NCI-H128 (cell line): ENCODE measurements at regions not wholly inside any gene's neighbourhood (a gene's known extent, or its start where the extent isn't known, plus 50 kb on each side); places are given as distances from the start of the nearest gene placed in this dataset.
"Not testable (repeated sequence)": the region's sequence is repeated elsewhere in the genome, so short reads cannot be mapped to it uniquely, and the experiment has no call there.

ENCODE experiments used
- DNase-seq: peaks from one replicate; lab custom pipeline; 2025; ENCODE audit not compliant: unreplicated experiment; lab: John Stamatoyannopoulos, UW

DNA sequence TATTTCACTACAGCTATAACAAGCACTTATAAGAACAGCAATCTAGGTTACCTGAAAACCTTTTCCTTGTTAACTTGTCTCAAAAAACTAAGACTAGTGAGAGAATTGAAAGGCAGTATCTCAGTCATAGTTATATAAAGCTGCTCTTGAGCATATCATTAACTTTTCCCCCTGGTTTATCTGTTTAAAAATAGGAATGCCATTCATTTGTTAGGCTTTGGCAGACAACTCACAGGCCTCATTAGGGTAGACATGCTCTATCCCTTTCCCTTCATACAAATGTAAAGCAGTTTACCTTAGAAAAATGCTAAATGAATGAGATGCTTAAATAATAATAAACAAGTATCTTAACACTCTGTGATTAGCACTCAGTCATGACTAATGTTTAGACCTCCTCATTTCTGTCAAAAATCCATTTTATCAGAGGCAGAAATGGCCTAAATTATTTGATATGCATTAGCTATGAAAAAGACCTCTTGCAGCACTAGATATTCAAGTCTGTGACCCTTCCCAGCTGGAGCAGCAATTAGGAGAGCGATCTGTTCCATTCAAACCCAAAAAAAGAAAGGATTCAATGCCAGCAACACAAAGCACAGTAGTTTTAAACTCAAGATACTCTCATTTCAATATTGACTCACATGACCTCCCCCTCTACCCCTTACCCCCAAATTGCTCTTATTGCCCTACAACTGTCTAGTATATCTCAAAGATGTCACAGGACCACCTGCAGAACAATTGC, 1578.8 kb upstream of the WWC1 start:
- DNase-seq = no peak

GRCh38 chr5:166713295-166713694, 1578.2 kb upstream of the WWC1 start:
- no peak for DNase-seq

DNA sequence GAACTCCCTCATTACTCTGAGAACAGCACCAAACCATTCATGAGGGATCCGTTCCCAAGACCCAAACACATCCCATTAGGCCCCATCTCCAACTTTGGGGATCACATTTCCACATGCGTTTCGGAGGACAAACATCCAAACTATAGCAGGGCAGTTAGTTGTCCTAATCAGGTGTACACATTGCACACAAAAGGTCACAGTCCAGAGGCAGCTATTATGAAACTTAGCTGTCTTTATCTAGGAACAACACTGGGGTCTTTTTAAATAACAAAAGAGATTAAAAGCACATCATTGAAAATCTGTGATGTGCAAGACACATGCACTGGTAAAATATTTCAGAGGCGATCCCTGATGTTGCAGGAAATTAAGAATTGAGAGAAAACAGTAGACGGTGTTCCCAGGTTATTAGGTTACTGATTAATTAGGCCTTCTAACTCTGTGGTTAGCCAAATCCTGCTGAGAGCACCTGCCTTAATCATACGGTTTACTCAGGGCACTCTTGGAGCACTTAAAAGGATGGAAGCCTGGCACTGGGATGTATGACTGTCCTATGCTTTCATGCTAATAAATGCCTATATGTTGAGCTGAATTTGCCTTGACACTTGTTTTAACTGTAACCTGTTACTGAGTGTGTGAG, 1574.5 kb upstream of the WWC1 start:
- DNase-seq = no peak

GRCh38 chr5:166719991-166720390, 1571.5 kb upstream of the WWC1 start:
- DNase-seq = no peak

DNA sequence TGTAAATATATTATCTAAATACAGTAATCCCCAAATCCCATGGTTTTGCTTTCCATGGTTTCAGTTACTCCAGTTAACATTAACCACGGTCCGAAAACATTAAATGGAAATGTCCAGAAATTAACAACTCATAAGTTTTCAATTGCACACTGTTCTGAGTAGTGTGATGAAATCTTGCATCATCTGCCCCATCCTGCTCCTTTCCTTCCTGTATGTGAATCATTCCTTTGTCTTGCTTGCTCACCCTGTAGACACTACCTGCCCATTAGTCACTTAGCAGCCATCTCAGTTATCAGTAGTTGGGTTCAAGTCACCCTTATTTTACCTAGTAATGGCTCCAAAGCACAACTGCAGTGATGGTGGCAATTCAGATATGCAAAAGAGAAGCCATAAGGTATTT, 1568.5 kb upstream of the WWC1 start:
- DNase-seq = no peak

DNA sequence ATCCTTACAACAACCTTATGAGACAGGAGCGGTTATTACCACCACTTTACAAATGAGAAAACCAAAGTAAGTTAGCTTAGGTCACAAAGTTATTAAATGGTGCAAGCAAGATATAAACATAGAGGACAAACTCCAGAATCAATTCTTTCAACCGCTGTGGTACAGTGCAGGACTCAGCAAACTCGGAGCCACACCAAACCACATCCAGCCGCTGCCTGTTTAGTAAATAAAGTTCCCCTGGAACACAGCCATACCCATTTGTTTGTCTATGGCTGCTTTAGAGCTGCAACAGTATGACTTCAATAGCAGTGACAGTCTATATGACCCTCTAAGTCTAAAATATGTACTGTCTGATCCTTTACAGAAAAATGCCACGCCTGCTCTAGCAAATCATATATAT, 1567.2 kb upstream of the WWC1 start:
- no peak for DNase-seq

DNA sequence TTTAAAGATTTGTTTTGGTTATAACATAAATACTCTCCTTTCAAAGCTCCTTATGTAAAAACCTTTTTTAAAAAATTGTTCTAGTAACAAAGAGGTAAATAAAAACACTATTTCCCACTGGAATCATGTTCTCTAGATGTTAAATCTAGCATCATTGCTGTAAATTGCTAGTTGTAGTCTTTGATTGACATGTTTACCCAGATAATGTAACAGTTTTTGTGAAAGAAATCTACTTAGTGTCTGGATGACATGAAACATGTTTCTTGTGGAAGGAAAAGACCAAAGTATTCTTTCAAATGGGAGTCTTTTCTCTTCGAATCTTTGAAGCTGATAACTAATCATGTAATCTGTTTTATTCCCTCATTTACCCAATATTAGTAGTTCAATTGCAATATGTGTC, 1565.9 kb upstream of the WWC1 start:
- DNase-seq = no peak

DNA sequence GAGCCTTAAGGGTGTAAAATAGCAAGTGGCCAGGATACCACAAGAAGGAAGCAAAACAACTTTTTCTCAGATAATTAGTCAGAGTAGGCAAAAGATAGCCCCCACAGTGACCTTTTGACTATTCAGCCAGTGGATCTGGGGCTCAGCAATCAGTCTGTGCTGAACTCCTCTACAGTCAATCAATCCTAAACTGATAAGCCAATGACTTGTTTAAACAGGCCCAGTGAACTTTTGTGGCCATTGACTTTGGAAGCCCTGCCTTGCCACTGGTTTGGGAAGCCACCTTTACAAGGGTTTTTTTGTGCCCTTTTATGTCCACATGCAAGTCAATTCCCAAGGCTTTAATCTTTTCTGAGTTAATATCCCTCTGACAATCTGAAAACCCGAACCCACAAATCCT, 1565.0 kb upstream of the WWC1 start:
- no peak for DNase-seq

DNA sequence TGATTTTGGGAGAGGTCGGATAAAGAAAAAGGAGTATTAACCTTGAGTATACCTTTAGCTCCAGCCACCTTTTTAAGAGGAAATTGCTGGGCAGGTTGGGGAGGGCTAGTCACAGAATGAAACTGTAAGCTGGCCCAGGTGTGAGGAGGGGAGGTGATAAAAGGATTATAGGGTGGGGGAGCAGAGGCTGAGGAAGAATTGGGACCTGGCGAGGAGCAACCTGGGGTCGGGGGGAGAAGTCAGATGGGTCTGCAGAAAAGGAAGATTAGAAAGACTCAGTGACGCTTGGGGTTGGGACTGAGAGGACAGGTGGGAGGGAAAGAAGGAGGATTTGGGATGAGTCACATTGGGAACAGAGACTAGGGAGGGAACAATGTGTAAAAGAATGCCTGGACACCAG, 1548.5 kb upstream of the WWC1 start:
- not testable (repeated sequence) for DNase-seq

DNA sequence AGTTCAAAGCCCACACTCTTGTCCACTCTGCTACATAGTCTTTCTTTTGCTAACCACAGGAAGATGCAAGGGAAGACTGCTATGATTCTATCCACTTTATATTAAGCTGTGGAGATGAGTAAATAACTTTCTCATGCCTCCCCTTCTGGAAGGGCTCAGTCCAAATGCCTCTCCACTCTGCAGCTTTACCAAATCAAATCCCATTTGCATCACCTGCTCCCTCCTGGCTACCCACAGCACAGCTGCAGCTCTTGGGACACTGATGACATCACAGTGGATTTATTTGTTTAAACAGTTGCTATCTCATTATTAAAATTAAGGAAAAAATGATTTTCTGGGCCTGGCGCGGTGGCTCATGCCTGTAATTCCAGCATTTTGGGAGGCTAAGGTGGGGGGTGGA, 1544.9 kb upstream of the WWC1 start:
- no peak for DNase-seq

GRCh38 chr5:166750376-166750775, 1541.1 kb upstream of the WWC1 start:
- DNase-seq = no peak

GRCh38 chr5:166758151-166758550, 1533.3 kb upstream of the WWC1 start:
- no peak for DNase-seq

DNA sequence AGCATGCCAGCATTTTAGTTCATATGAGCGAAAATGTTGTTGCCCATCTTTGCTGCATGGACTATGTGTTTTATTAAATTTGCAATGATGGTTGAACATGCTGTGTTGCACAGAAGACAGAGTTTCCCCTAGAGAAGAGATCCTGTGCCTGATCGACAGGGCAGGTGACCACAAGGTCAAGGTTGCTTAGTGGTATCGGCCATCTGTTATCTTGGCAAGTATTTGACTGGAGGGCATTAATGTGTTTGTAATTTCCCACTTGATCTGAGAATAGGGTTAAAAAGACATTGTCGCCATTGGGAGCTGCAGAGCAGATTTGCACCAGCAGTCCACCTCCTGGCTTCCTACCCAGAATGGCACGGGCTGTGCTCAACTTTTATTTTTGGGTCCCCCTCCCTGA, 1523.6 kb upstream of the WWC1 start:
- no peak for DNase-seq

- no peak for DNase-seq
Observed at GRCh38 chr5:166768536-166768935, 1522.9 kb upstream of the WWC1 start.

GRCh38 chr5:166772770-166773169, 1518.7 kb upstream of the WWC1 start:
- no peak for DNase-seq

GRCh38 chr5:166781737-166782136, 1509.7 kb upstream of the WWC1 start:
- no peak for DNase-seq

- DNase-seq = no peak
Observed at GRCh38 chr5:166784545-166785078, 1506.8 kb upstream of the WWC1 start.

DNA sequence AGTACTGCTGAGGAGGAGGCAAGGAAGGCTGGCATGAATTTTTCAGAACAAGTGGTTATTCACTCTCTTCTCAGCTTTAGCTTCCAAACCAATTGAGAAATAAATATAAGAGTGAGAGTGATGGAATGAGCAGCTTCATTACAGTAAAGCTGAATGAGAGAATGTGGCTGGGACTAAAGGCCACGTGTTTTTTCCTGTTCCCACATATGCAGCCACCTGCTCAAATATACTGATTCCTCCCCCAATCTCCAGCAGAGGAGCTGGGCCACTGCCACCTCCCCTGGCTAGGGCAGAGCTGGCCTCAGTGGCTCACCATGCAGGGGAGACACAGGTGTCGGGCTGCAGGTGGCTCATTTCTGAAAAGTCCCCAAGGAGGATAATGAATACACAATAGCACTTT, 1505.3 kb upstream of the WWC1 start:
- no peak for DNase-seq

DNA sequence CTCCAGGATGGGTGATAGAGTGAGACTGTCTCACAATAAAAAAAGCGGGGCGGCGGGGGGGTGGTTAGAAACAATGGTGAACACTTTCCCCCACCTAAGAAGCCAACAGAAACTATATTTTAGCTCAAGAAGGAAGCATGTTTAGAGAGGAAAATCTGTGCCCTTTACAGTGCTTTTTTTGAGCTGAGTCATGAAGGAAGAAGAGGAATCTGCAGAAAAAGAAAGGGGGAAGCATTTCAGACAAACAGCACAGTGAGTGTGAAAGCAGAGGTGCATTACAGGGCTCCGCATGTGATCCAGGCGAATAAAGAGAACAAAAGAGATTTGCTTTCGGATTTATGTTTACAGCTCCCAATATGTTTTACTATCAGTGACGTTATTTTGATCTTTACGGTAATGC, 1504.6 kb upstream of the WWC1 start:
- DNase-seq = no peak

DNA sequence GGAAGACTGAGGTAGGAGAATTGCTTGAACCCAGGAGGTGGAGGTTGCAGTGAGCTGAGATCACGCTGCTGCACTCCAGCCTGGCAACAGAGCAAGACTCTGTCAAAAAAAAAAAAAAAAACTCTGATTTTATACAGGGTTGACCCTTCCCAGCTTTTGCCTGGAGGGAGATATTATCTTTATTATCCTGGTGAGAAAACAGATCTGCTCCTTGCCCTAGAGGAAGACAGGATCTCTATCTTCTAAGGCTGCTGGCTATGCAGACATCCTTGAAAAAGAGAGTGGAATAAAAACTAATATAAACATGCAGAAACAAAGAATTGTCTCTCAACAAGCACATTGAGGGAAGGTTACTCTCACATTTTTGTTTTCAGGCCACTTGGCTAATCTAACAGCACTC, 1503.4 kb upstream of the WWC1 start:
- no peak for DNase-seq

- no peak for DNase-seq
Observed at GRCh38 chr5:166795756-166796155, 1495.7 kb upstream of the WWC1 start.

GRCh38 chr5:166803058-166803457, 1488.4 kb upstream of the WWC1 start:
- no peak for DNase-seq

DNA sequence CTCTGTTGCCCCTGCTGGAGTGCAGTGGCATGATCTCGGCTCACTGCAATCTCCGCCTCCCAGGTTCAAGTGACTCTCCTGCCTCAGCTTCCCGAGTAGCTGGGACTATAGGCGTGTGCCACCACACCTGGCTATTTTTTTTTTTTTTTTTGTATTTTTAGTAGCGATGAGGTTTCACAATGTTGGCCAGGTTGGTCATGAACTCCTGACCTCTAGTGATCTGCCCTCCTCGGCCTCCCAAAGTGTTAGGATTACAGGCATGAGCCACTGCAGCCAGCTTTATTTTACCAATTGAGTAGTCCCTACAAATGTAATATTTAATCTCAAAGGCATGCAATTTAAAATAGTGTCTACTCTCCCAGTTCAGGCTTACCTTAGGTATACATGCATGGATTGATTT, 1487.2 kb upstream of the WWC1 start:
- DNase-seq = not testable (repeated sequence)
